Neural cell (in vitro differentiated cells): ENCODE measurements at regions not wholly inside any gene's neighbourhood (a gene's known extent, or its start where the extent isn't known, plus 50 kb on each side); places are given as distances from the start of the nearest gene placed in this dataset.

Experiments used
- H2AFZ ChIP-seq: fragments of 200-600, 300-800 bp; sonication (generic), shearing (Covaris generic); 2 replicates; pipeline ENCODE4 v1.6.0; 2014; ENCODE audit warnings: low read depth, mild to moderate bottlenecking, antibody characterized with exemption, low read length, moderate library complexity
- H3F3A ChIP-seq: fragments of 200-600 bp; shearing (Covaris generic); 2 replicates; pipeline ENCODE4 v1.6.1; 2016; ENCODE audit warnings: mild to moderate bottlenecking, moderate library complexity, mixed read lengths, antibody characterized with exemption, low read length; ENCODE audit not compliant: insufficient read depth, poor library complexity, severe bottlenecking
- H3K27ac ChIP-seq: fragments of 200-600, 300-800 bp; sonication (generic), shearing (Covaris generic); 2 replicates; pipeline ENCODE4 v1.5.1; 2014; ENCODE audit warnings: mild to moderate bottlenecking, low read length, moderate library complexity
- H3K27me3 ChIP-seq: fragments of 300-800, 200-600 bp; sonication (generic), shearing (Covaris generic); 2 replicates; pipeline ENCODE4 v1.6.0; 2014; ENCODE audit warnings: mild to moderate bottlenecking, low read depth, low read length, moderate library complexity; ENCODE audit not compliant: insufficient read depth
- H3K36me3 ChIP-seq: fragments of 300-800, 200-600 bp; sonication (generic), shearing (Covaris generic); 2 replicates; pipeline ENCODE4 v1.5.1; 2014; ENCODE audit warnings: mild to moderate bottlenecking, antibody characterized with exemption, low read length, moderate library complexity; ENCODE audit not compliant: insufficient read depth
- H3K4me2 ChIP-seq: fragments of 300-800, 200-600 bp; sonication (generic), shearing (Covaris generic); 2 replicates; pipeline ENCODE4 v1.6.0; 2014; ENCODE audit warnings: mild to moderate bottlenecking, low read length
- H3K4me3 ChIP-seq: fragments of 300-800, 200-600 bp; sonication (generic), shearing (Covaris generic); 2 replicates; pipeline ENCODE4 v1.5.1; 2014; ENCODE audit warnings: mild to moderate bottlenecking, low read length, moderate library complexity
- H3K79me2 ChIP-seq: fragments of 200-600 bp; shearing (Covaris generic); replicated peaks from 2 replicates; pipeline ENCODE4 v1.6.0; 2014; ENCODE audit warnings: mild to moderate bottlenecking, low read length, moderate library complexity; ENCODE audit not compliant: insufficient read depth
- H3K9ac ChIP-seq: fragments of 300-800, 200-600 bp; sonication (generic), shearing (Covaris generic); 2 replicates; pipeline ENCODE4 v1.6.1; 2016; ENCODE audit warnings: mild to moderate bottlenecking, low read length, mixed read lengths
- H3K9me2 ChIP-seq: fragments of 200-600 bp; shearing (Covaris generic); 2 replicates; pipeline ENCODE4 v1.6.1; 2016; ENCODE audit warnings: mild to moderate bottlenecking, low read length, mixed read lengths; ENCODE audit not compliant: insufficient read depth
- H3K9me3 ChIP-seq: fragments of 200-600, 300-800 bp; sonication (generic), shearing (Covaris generic); 2 replicates; pipeline ENCODE4 v1.6.1; 2016; ENCODE audit warnings: mild to moderate bottlenecking, mixed run types, low read length, moderate library complexity, mixed read lengths
- H4K20me1 ChIP-seq: fragments of 200-600 bp; shearing (Covaris generic); 2 replicates; pipeline ENCODE4 v1.6.1; 2016; ENCODE audit warnings: mild to moderate bottlenecking, mixed run types; ENCODE audit not compliant: insufficient read depth
- CTCF ChIP-seq: fragments of 450-650 bp; IDR thresholded peaks from 2 replicates; pipeline ENCODE4 v1.5.1; 2014; ENCODE audit warnings: antibody characterized with exemption, mild to moderate bottlenecking, moderate library complexity; ENCODE audit not compliant: poor library complexity, severe bottlenecking
- EP300 ChIP-seq: fragments of 450-650 bp; conservative IDR thresholded peaks from 2 replicates; pipeline ENCODE4 v1.6.1; 2014; ENCODE audit warnings: antibody characterized with exemption, mild to moderate bottlenecking, moderate library complexity; ENCODE audit not compliant: poor library complexity, severe bottlenecking
- EZH2 ChIP-seq: fragments of 200-600, 300-800 bp; shearing (Covaris generic), sonication (generic); IDR thresholded peaks from 2 replicates; pipeline ENCODE4 v1.6.1; 2014; ENCODE audit warnings: antibody characterized with exemption, low read length, borderline replicate concordance, mild to moderate bottlenecking; ENCODE audit not compliant: insufficient read depth, poor library complexity, severe bottlenecking
- MXI1 ChIP-seq: fragments of 450-650 bp; conservative IDR thresholded peaks from 2 replicates; pipeline ENCODE4 v1.6.1; 2014; ENCODE audit warnings: antibody characterized with exemption, mild to moderate bottlenecking; ENCODE audit not compliant: poor library complexity, severe bottlenecking
- POLR2AphosphoS5 ChIP-seq: IDR thresholded peaks from 2 replicates; pipeline ENCODE4 v1.6.1; 2012
- RAD21 ChIP-seq: fragments of 450-650 bp; conservative IDR thresholded peaks from 2 replicates; pipeline ENCODE4 v1.6.1; 2014; ENCODE audit warnings: antibody characterized with exemption, mild to moderate bottlenecking, moderate library complexity
- REST ChIP-seq: IDR thresholded peaks from 2 replicates; pipeline ENCODE4 v1.6.1; 2012; ENCODE audit warnings: borderline replicate concordance
- SMC3 ChIP-seq: fragments of 450-650 bp; conservative IDR thresholded peaks from 2 replicates; pipeline ENCODE4 v1.6.1; 2014; ENCODE audit warnings: antibody characterized with exemption, mild to moderate bottlenecking, moderate library complexity; ENCODE audit not compliant: poor library complexity
- TAF1 ChIP-seq: IDR thresholded peaks from 2 replicates; pipeline ENCODE4 v1.6.1; 2012; ENCODE audit warnings: low read depth

GRCh38 chr14:44347316-44347715 lies 159.8 kb downstream of the FSCB start:
- no peak overlapping the region for H2AFZ ChIP-seq
- peaks cover 6% of the 10 kb centered on the region for H3K9me3 ChIP-seq
- no peaks in the 10 kb centered on the region for H3K9me2 ChIP-seq
- no peaks in the 10 kb centered on the region for H3K79me2 ChIP-seq
- H4K20me1 ChIP-seq: no peaks in the 10 kb centered on the region
- H3K36me3 ChIP-seq: no peaks in the 10 kb centered on the region
- no peak overlapping the region for H3K9ac ChIP-seq
- H3K27ac ChIP-seq: no peak overlapping the region
- no peaks in the 10 kb centered on the region for H3F3A ChIP-seq
- H3K4me2 ChIP-seq: no peak overlapping the region
- H3K27me3 ChIP-seq: no peaks in the 10 kb centered on the region
- TF ChIP-seq POLR2AphosphoS5 (no peak), TAF1 (no peak), REST (no peak), SMC3 (no peak)
- no peak overlapping the region for H3K4me3 ChIP-seq

GRCh38 chr14:44341116-44341515 lies 166.0 kb downstream of the FSCB start:
- Histone ChIP-seq H2AFZ (no peak overlapping the region), H3K27me3 (no peaks in the 10 kb centered on the region), H3K9ac (no peak overlapping the region), H3K27ac (no peak overlapping the region), H3K4me2 (no peak overlapping the region), H3K79me2 (no peaks in the 10 kb centered on the region), H3K9me2 (no peaks in the 10 kb centered on the region), H3K9me3 (no peaks in the 10 kb centered on the region), H3F3A (no peaks in the 10 kb centered on the region), H3K36me3 (no peaks in the 10 kb centered on the region), H4K20me1 (no peaks in the 10 kb centered on the region), H3K4me3 (no peak overlapping the region)
- TF ChIP-seq MXI1 (no peak), REST (no peak), POLR2AphosphoS5 (no peak), EP300 (no peak), SMC3 (no peak), TAF1 (no peak), EZH2 (no peak)

- Histone ChIP-seq H3K27ac (no peak overlapping the region), H3K36me3 (no peaks in the 10 kb centered on the region), H2AFZ (no peak overlapping the region), H3K79me2 (no peaks in the 10 kb centered on the region), H3K27me3 (no peaks in the 10 kb centered on the region), H3K9ac (no peak overlapping the region), H3K4me2 (no peak overlapping the region), H3K9me3 (no peaks in the 10 kb centered on the region), H4K20me1 (no peaks in the 10 kb centered on the region), H3K9me2 (no peaks in the 10 kb centered on the region), H3F3A (no peaks in the 10 kb centered on the region), H3K4me3 (no peak overlapping the region)
- TF ChIP-seq CTCF (no peak), REST (no peak), RAD21 (no peak), TAF1 (no peak), MXI1 (no peak), EZH2 (no peak)
These were observed 167.2 kb downstream of the FSCB start for GRCh38 chr14:44339862-44340261.
